Brain microvascular endothelial cell (primary cell): ENCODE measurements at regions not wholly inside any gene's neighbourhood (a gene's known extent, or its start where the extent isn't known, plus 50 kb on each side); places are given as distances from the start of the nearest gene placed in this dataset.
A peak's percentile ranks its signal among the peaks of the same experiment; 100 is the strongest.

ENCODE experiments used
- DNase-seq: peaks from one replicate; pipeline ENCODE4 v3.0.0-alpha.2; 2020
- H3K27ac ChIP-seq: fragments of 250-450 bp; sonication (Bioruptor Pico); 2 replicates; pipeline ENCODE4 v1.5.1; 2020; ENCODE audit warnings: mild to moderate bottlenecking, moderate library complexity
- H3K27me3 ChIP-seq: fragments of 250-450 bp; sonication (Bioruptor Pico); replicated peaks from 2 replicates; pipeline ENCODE4 v1.5.1; 2020; ENCODE audit warnings: mild to moderate bottlenecking
- H3K36me3 ChIP-seq: fragments of 250-450 bp; sonication (Bioruptor Pico); replicated peaks from 2 replicates; pipeline ENCODE4 v1.5.1; 2020; ENCODE audit warnings: mild to moderate bottlenecking
- H3K4me3 ChIP-seq: 2 replicates; pipeline ENCODE4 v1.5.1; 2011; ENCODE audit warnings: low read depth, mild to moderate bottlenecking, control low read depth, low read length, moderate library complexity
- CTCF ChIP-seq: IDR thresholded peaks from 2 replicates; pipeline ENCODE4 v1.5.1; 2011; ENCODE audit warnings: low read depth, mild to moderate bottlenecking, moderate library complexity, low read length, control low read depth, inconsistent platforms; ENCODE audit errors: missing control alignments
- in situ Hi-C: cut with HindIII; loops from 2 replicates; pipeline ENCODE4 v1.10.0; 2017; ENCODE audit warnings: low sequenced_read_pairs, low pct_ligation_motif_present

GRCh38 chr5:74289238-74289637, 351.3 kb downstream of the ENC1 start:
- Histone ChIP-seq H3K36me3 (no peaks in the 10 kb centered on the region), H3K4me3 (no peak overlapping the region), H3K27me3 (no peaks in the 10 kb centered on the region), H3K27ac (no peak overlapping the region)
- no peak for DNase-seq
- no peak for TF ChIP-seq CTCF
- in situ Hi-C loops: no loop called here

- no peak overlapping the region for H3K4me3 ChIP-seq
- peak; percentile 36 for DNase-seq
- no peaks in the 10 kb centered on the region for H3K36me3 ChIP-seq
- in situ Hi-C loops: no loop called here
- no peak overlapping the region for H3K27ac ChIP-seq
- no peak for TF ChIP-seq CTCF
- H3K27me3 ChIP-seq: no peaks in the 10 kb centered on the region
These were observed 351.9 kb downstream of the ENC1 start for GRCh38 chr5:74288448-74289108.

- no peak for TF ChIP-seq CTCF
- Histone ChIP-seq H3K36me3 (no peaks in the 10 kb centered on the region), H3K4me3 (no peak overlapping the region), H3K27ac (no peak overlapping the region), H3K27me3 (no peaks in the 10 kb centered on the region)
- in situ Hi-C loops: no loop called here
- DNase-seq: no peak
These were observed 352.5 kb downstream of the ENC1 start for GRCh38 chr5:74288038-74288437.

GRCh38 chr5:74286734-74287695, 353.5 kb downstream of the ENC1 start:
- Histone ChIP-seq H3K4me3 (no peak overlapping the region), H3K27ac (no peak overlapping the region), H3K36me3 (no peaks in the 10 kb centered on the region), H3K27me3 (no peaks in the 10 kb centered on the region)
- no peak for DNase-seq
- in situ Hi-C loops: no loop called here
- TF ChIP-seq CTCF: no peak

GRCh38 chr5:74285675-74286280, 354.8 kb downstream of the ENC1 start:
- no peak for DNase-seq
- no peak for TF ChIP-seq CTCF
- Histone ChIP-seq H3K36me3 (no peaks in the 10 kb centered on the region), H3K27ac (no peak overlapping the region), H3K27me3 (no peaks in the 10 kb centered on the region), H3K4me3 (no peak overlapping the region)
- in situ Hi-C loops: no loop called here
